ENCODE measurements at regions not wholly inside any gene's neighbourhood (a gene's known extent, or its start where the extent isn't known, plus 50 kb on each side); places are given as distances from the start of the nearest gene placed in this dataset.

DNA sequence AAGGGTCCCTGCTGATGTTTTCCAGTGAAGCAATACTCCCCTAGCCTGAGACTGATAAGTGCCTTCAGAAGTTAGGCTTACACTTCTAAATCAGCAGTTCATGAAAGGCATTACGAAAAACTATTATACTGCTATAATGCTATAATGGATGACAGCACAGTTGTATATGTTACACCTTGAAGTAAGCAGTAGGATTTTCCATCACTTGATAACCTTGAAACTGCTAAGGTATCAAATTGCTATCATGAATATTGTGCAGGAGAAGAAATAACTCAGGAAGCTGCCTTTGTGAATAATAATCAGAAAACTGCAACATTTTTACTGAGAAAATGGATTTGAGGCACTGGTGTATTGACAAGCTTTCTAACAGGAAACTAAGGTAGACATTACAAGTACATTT, 142.3 kb downstream of the HNMT start:
- DNase-seq, result no peak

DNA sequence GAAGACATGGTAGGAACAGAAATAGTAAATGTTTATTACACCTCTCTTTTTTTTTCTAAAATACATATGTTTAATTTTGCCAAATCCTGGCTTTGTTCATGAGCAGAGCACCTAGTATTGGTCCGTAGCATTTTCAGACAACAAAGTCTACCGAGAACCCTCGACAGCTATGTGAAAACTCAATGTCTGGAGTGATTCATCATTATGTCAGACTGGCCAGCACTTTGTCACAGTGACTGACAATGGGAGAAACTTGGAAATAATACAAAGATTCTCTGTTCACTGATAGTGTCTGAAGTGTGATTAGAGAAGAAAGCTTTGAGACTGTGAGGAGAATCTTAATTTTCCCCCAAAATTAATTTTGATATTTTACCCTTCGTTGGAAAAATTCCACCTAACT, 143.0 kb downstream of the HNMT start:
- no peak for DNase-seq

DNA sequence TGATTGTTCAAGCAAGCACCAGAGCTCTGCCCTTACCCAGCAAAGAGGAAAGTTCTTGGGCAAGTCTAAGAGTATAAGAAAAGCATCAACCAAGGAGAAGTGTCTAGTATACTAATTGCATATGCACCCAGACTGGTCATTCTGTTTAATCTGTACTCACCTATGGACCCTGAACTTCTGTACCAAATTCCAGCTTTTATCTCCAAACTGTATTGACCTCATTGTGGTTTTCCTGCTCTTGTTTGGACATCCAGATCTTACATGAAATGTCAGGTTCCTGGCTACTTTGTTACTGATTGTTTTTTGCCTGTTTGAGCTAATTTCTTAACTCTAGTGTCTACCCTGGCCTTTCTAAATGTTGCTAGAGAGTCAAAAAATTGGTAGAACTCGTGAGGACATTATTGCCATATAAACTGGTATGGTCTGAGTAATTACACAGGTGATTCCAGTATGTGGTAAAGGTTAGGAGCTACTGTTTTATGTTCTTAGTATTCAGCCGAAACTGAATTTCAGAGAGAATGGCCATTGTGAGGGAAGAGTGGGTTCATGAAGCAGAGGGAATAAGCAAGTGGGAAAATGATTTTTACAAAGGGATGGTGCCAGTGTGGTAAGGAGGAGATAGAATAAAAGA, 146.3 kb downstream of the HNMT start:
- DNase-seq, result no peak

DNA sequence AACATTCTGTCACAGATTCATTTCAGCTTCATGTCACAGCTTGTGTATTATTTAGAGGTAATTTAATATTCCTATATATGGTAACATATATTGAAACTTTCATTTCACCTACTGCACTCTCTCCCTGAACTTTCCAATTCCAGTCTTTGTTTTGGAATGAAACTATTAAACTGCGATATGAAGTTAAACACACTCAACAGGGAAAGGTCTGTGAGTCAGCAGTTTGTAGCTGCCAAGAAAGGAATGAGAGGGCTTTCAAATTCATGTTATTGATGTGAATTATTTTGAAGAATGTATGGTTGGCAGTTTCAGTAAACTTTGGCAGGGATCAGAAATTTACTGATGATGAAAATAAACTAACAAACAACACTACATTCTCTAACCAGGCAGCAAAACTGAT, 148.3 kb downstream of the HNMT start:
- no peak for DNase-seq

DNA sequence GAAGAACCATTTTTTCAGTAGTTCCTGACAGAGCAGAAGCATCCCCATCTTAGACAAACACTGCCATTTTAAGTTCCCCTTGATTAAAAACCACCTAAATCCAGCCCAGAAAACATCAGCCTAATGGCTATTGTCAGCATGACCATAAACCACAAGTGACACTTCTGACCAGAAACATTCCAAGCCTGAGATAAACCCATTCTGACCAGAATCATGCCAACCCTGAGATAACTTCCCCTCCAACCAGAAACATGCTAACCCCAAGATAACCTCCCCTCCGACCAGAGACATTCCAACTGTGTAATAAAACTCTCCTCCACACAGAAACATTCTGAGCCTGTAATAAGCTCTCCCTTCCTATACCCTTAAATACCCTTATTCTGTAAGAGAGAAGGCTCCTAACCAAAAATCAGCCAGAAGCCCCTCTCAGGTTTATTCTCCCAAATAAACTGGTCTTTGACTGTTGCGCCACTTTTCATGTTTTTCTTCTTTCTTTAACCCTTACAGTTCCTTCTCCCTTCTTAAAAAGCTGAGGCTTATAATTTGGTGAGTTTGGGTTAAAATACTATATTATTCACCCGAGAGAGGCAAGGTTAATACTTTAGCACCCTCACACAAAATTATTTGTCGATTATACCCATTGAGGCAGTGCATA, 149.7 kb downstream of the HNMT start:
- DNase-seq, result no peak

DNA sequence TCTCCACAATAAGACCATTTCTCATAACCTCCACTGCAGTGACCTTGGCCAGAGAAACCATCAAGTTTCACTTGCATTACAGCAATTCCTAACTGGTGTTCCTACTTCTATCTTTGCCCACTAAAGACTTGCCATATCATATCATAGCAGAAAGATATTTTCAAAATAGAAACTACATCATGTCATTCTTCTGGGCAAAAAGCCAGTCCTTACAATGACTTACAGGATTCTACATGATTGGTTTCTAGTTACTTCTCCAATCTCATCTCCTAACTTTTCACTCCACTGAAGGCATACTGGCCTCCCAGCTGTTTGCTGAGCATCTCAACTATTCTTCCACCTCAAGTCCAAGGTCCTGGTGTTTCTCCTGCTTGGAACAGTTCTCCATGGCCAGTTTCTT, 151.4 kb downstream of the HNMT start:
- no peak for DNase-seq

DNA sequence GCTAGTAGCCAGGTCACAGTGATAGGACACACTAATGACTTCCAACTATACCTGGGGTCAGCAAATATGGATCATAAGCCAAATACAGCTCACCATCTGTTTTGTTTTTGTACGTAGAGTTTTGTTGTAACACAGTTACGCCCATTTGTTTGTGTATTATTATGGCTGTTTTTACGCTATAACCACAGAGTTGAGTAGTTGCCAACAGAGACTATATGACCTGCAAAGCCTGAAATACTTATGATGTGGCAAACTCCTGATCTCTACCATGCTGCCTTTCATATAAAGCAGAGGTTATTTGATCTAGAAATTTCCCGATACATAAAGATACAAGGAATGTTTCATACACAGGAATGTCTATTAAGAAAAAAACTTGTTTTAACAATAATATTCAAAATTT, 152.2 kb downstream of the HNMT start:
- no peak for DNase-seq

DNA sequence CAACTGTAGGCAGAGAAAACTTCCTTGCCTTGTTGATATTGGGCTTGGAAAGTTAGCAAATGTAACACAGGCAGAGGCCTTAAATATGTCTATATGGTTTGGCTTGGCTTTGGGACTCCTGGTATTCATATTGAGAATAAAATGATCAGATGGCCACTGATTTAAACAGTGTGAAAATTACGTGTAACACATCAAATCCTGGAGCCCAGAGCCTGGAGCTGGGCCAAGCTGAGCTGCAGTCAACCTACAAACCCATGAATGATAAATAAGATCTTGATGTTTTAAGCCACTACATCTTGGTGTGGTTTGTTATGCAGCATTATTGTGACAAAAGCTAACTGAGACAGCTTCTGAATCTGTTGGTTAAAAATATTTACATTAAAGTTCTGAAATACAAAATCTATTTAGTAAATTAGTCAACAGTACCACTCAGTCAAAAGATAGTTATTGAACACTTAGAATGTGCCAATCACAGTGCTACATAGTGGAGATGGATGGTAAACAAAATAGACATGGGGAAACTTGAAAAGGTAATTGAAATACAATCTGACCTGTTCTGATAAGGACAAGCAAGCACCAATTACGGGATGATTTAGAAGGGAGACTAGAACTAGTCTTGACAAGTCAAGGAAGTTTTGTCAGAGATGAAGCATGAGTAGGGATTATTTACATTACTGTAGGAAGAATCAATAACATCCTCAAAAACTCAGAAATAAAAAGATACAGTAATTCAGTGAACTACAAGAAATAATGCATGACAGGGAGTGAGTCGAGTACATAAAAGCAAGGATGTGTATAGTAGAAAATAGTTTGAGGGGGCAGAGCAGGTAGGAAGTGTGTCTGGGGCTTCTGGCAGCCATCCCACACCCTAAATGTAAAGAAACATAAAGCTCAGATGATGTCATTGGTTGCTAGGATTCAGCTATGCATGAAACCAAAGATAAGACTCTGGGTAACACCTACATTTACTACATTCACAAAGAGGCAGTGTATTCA, 157.7 kb downstream of the HNMT start:
- no peak for DNase-seq

DNA sequence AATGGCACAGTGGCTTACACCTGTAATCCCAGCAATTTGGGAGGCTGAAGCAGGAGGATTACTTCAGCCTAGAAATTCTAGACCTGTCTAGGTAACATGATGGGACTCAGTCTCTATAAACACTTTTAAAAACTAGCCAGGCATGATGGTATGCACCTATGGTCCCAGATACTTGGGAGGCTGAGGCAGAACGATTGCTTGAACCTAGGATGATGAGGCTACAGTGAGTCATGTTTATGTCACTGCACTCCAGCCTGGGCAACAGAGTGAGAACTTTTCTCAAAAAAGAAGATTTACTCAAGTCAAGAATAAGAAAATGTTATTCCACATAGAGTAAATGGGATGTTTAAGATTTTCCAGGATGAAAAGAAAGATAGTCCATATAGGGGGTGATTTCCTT, 158.6 kb downstream of the HNMT start:
- no peak for DNase-seq

DNA sequence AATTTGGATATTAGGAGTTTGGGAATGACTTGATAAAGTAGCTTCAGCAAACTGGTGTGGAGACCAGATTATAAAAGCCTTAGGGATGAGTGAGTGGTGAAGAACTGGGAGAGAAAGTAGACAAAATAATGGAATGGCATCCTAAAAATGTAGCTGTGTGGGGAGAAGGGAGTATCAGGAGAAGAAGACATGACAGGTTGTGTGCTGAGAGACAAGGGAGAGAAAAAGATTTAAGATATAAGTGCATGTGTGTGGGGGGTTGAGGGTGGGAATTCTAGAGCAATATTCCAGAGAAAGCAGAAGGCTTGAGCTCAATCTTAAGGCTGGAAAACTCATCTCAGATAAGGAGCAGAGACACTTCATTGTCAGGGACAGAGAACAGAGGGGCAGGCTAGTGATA, 159.5 kb downstream of the HNMT start:
- DNase-seq, result no peak

DNA sequence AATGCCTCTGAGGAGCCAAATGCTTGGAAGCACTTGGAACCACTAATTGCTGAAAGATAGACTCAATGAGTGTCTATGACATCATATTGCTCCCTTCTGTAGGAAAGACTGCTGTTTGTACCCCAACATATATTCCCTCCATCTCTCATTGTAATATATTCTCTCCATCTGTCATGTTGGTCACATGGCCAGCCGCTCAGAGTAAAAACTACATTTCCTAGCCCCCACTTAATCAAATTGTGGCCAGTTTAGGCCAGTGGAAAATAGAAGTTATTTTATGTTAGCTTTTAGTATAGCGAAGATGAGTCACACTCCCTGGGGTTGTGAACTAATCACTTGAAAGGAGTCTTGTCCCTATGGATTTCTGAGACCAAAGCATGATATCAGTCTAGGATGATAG, 160.2 kb downstream of the HNMT start:
- DNase-seq, result no peak

DNA sequence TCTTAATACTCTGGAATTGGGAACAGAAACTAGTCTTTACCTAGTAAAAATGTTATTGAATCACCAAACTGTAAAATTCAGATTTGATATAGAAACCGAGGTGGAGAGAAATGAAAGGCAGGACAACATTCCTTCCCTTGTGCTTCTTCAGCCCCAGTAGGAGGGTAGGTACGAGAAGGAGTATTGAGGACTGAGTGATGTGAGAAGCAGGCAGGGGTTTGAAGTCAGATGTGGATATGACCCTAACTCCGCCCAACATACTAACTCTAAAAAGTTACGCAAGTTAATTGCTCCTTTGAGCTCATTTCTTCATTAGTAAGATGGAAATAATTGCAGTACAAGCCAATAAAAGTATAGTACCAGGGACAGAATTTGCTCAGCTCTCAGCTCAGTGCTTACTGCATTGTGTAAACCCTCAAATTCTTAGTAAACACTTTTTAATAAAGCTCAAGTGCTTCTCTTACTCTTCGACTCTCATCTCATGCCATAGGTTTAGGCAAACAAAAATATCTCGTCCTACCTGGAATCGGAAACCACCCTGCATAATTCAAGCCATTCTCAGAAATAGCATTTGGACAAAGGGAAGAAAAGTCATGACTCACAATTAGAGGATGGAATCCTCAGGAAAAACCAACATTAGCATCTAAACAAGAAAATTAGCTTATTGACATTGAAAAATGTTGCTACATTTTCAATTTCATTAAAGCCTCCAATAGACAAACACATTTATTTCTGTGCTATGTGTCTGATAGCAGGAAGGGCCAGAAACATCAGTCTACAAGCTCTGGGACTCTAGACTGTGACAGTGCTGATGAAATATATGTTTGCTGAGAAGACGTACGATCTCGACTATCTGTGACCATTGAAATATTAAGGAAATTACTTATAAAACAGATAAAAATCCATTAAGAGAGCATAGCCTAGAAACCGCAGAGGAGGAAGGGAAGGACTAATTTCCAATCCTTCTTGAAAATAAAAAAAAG, 161.3 kb downstream of the HNMT start:
- no peak for DNase-seq

DNA sequence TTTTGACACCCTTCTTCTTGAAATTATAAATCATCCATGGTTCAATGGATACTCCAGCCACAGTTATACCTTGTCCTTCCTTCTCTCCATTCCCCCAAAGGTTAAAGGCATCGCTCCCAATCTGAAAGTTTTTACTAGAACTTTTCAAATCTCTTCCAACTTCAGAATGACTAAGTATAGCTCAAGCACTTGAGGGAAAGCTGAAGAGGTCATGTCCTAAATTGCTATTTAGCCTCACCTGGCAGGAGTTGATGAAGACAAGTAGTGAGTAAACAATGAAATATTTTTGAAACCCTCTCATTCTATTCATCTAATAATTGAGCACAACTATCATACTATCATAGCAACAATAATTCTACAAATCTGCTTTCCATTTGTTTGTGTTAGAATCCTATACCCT, 167.8 kb downstream of the HNMT start:
- no peak for DNase-seq

DNA sequence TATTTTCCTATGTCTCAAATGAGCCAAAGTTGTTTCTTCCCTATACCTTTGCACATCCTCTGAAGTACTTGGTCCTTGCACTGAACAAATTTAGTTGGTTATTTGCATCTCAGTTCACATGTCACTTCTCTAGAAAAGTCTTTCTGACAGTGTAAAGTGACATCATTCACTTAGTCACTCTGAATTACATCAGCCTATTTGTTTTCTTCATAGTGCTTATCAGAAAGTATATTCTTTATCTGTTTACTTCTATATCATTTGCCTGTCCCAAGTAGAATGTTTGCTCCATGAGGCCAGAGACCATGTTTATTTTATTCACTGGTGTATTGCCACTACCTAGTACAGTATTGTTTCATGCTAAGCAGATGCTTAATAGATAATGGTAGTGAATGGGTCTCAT, 173.7 kb downstream of the HNMT start:
- DNase-seq, result no peak

DNA sequence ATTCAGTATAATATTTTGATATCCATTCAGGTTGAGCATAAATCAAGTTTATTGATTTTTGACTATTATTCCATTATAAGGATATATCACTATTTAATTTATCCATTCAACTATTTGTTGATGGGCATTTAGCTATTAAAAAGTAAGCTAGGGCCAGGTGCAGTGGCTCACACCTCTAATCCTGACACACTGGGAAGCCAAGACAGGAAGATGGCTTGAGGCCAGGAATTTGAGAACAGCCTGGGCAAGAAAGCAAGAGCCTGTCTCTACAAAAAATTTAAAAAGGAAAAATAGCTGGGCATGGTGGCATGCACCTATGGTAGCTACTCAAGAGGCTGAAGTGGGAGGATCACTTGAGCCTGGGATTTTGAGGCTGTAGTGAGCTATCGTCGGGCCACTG, 183.5 kb downstream of the HNMT start:
- DNase-seq, result no peak

DNA sequence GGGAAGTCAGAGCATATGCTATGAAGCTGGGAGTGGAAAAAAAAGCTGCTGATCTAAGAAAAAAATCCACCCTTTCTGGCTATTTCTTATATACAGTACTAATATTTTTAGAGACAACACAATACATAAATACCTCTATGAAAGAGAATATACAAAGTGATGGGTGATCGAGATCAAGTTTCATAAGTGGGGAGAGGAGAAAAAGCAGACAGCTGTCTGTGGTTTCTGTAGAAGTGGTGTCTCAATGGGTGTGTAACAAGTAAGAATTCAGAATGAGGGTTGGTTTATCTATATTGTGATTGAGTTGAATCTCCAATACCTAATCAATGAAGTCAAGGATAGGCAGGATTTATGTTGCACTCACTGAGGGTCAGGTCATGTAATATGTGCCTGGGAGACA, 191.0 kb downstream of the HNMT start:
- no peak for DNase-seq

DNA sequence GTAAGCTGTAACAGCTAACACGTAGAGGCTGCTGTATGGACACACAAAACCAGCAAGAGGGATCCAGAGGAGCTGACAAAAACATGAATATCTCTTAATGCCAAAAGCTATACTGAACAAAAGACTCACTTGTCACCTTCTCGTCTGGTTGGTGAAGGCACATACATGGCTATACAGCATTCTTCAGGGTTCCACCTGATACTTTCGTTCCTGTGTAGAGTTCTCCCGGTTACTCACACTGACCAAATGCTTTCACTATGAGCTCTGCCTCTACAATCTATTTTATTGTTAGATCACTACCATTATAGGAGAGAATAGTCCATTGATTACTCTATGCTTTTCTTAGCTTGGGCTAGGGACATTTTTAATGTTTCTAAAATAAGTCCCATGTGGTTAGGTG, 193.1 kb downstream of the HNMT start:
- DNase-seq, result no peak

DNA sequence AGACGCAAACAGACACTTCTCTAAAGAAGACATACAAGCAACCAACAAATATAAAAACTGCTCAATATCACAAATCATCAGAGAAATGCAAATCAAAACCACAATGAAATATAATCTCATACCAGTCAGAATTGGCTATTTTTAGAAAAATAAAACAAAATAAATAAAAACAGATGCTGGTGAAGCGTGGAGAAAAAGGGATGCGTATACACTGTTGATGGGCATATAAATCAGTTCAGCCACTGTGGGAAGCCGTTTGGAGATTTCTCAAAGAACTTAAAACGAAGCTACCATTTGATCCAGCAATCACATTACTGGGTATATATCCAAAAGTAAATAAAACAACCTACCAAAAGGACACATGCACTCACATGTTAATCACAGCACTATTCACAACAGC, 206.2 kb downstream of the HNMT start:
- no peak for DNase-seq

DNA sequence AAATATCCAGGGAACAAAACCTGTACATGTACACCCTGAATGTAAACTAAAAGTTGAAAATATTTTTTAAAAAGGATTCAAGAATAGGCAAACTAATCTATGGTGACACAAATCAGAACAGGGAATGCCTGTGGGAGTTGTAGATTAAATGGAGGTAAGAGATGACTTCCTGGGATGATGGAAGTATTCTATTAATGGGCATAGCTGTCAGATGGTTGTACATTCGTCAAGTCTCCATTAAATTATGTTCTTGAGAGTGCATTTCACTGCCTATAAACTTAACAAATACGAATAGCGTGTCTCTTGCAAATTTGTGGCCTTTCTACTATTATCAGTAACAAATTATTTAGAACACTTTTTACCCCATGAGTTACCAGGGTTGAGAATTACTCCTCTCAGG, 207.0 kb downstream of the HNMT start:
- DNase-seq, result no peak

DNA sequence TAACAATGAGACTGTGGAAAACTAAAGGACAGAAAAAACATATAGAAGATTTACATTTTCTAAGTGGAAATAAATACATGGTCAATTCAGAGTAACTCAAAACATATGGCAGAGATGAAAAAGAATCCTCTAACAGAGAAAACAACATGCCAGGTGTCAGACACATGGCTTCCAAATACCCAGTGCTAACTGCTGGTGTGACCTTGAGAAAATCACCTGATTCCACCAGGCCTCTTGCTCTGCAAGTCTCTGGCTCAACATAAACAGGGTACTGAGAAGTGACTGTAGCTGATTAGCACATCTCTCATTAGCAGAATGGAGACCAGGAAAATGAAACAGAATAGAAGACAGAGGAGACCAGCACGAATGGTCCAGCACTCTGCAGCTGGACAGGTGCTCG, 210.8 kb downstream of the HNMT start:
- no peak for DNase-seq

DNA sequence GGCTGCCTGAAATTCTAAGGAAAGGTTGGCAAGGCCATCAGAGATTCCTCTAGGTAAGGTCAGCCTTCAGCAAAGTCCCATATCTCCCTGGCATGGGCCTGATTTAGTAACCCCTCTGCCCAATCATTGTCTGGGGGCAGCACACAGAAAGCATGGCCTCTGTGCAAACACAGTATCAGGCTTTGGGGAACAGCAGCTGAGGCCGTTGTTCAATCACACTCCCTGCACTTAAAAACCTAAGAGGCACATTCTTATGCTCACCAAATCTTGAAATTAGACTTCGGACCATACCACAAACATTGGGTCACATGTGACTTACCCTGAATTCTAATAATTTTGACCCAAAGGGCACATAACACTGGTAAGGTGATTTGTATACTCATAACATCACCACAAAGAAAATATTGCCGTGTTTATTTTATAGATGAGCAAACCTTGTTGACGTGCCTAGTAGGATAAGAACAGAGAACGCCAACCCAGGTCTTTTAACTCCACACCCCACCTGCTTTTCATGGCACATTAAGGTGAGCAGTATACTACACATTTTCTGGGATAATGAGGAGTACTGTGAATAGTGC, 212.7 kb downstream of the HNMT start:
- no peak for DNase-seq

DNA sequence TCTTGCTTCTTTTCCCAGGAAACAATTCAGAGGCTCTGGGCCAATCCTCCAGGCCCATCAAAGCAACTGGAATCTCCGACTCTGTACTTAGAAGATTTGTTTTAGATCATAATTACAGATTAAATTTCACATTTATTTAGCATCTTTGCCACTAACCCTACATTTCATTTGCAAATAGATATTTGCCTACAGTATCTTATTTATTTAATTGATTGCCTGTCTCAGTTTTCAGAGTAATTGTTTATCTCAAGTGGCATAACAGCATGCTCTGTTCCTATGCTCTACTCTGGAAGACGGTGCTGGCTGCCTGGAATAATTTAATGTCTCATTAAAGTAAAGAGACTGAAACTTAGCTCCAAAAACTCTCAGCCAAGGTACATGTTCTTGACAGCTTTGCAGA, 213.4 kb downstream of the HNMT start:
- DNase-seq, result no peak

Measured in CD4-positive, alpha-beta T cell treated with Interferon alpha-2 for 1 hour (primary cell).